CD14-positive monocyte (primary cell): ENCODE measurements at regions not wholly inside any gene's neighbourhood (a gene's known extent, or its start where the extent isn't known, plus 50 kb on each side); places are given as distances from the start of the nearest gene placed in this dataset.

Source experiments
- DNase-seq, 3 donors: peaks; one replicate each; pipeline ENCODE4 v3.0.0-alpha.2; 2011 to 2022
- H2AFZ ChIP-seq: 2 replicates; pipeline ENCODE4 v1.6.0; 2012; ENCODE audit warnings: mild to moderate bottlenecking, low read depth, low read length, inconsistent platforms; ENCODE audit not compliant: insufficient read depth, poor library complexity, severe bottlenecking
- H3K27ac ChIP-seq, 2 donors: 1 replicate in 1 of 2; 2 replicates in 1 of 2; pipeline ENCODE4 v1.5.1; 2012 to 2013; ENCODE audit warnings: low read length in 2 of 2, control low read depth in 1 of 2, inconsistent platforms in 1 of 2, low read depth in 1 of 2, mild to moderate bottlenecking in 1 of 2
- H3K27me3 ChIP-seq, 2 donors: one replicate each; pipeline versions ENCODE4 v1.6.0 to v1.6.1; 2011 to 2013; ENCODE audit warnings: low read length in 2 of 2; ENCODE audit not compliant: control insufficient read depth in 2 of 2, insufficient read depth in 2 of 2
- H3K36me3 ChIP-seq, 2 donors: replicated peaks in 1 of 2; 1 replicate in 1 of 2; 2 replicates in 1 of 2; pipeline versions ENCODE4 v1.5.1 to v1.6.1; 2012 to 2013; ENCODE audit warnings: low read length in 2 of 2, control low read depth in 1 of 2, inconsistent platforms in 1 of 2, mild to moderate bottlenecking in 1 of 2; ENCODE audit not compliant: insufficient read depth in 2 of 2, control insufficient read depth in 1 of 2
- H3K4me1 ChIP-seq, 2 donors: 1 replicate in 1 of 2; 2 replicates in 1 of 2; pipeline versions ENCODE4 v1.5.1 to v1.6.1; 2012 to 2013; ENCODE audit warnings: low read length in 2 of 2, control low read depth in 1 of 2, inconsistent platforms in 1 of 2, mild to moderate bottlenecking in 1 of 2, moderate library complexity in 1 of 2; ENCODE audit not compliant: insufficient read depth in 2 of 2, control insufficient read depth in 1 of 2
- H3K4me2 ChIP-seq: replicated peaks from 2 replicates; pipeline ENCODE3; 2012; ENCODE audit warnings: low read length, moderate library complexity, mild to moderate bottlenecking; ENCODE audit not compliant: poor library complexity, severe bottlenecking; ENCODE audit errors: extremely low read depth
- H3K4me3 ChIP-seq, 3 experiments: fragments of 200-600 bp in 1 of 3; sonication (generic) in 1 of 3; replicated peaks in 1 of 3; 1 replicate in 2 of 3; 2 replicates in 1 of 3; pipeline ENCODE4 v1.5.1; 2011 to 2013; ENCODE audit warnings: low read length in 3 of 3, mild to moderate bottlenecking in 3 of 3, control low read depth in 2 of 3, low read depth in 2 of 3, inconsistent platforms in 1 of 3, moderate library complexity in 1 of 3
- H3K79me2 ChIP-seq: 2 replicates; pipeline ENCODE4 v1.6.0; 2012; ENCODE audit warnings: mild to moderate bottlenecking, control low read depth, inconsistent platforms, low read length, moderate library complexity; ENCODE audit not compliant: insufficient read depth
- H3K9ac ChIP-seq: 2 replicates; pipeline ENCODE4 v1.6.0; 2017; ENCODE audit warnings: low read length, mild to moderate bottlenecking; ENCODE audit not compliant: insufficient read depth, poor library complexity, severe bottlenecking
- H3K9me3 ChIP-seq, 2 donors: replicated peaks in 1 of 2; 1 replicate in 1 of 2; 2 replicates in 1 of 2; pipeline versions ENCODE4 v1.5.1 to v1.6.1; 2012 to 2013; ENCODE audit warnings: low read length in 2 of 2, control low read depth in 1 of 2; ENCODE audit not compliant: control insufficient read depth in 1 of 2, insufficient read depth in 1 of 2
- H4K20me1 ChIP-seq: 2 replicates; pipeline ENCODE4 v1.6.0; 2012; ENCODE audit warnings: mild to moderate bottlenecking, low read length, control low read depth, moderate library complexity; ENCODE audit not compliant: insufficient read depth
- H3K27ac Mint-ChIP-seq, 7 donors: one replicate each; pipeline ENCODE4 v1.8.0; 2020; ENCODE audit warnings: mild to moderate bottlenecking in 7 of 7, mixed read lengths in 7 of 7, moderate library complexity in 6 of 7, inconsistent platforms in 2 of 7
- H3K27me3 Mint-ChIP-seq, 3 donors: one replicate each; pipeline ENCODE4 v1.8.0; 2021 to 2022; ENCODE audit warnings: low read depth in 3 of 3, mild to moderate bottlenecking in 3 of 3, mixed read lengths in 3 of 3, moderate library complexity in 3 of 3, inconsistent platforms in 1 of 3
- H3K36me3 Mint-ChIP-seq, 2 donors: one replicate each; pipeline ENCODE4 v1.8.0; 2020; ENCODE audit warnings: mixed read lengths in 2 of 2, inconsistent platforms in 1 of 2, mild to moderate bottlenecking in 1 of 2
- H3K4me1 Mint-ChIP-seq: one replicate; pipeline ENCODE4 v1.8.0; 2020; ENCODE audit warnings: mild to moderate bottlenecking, mixed read lengths
- H3K4me3 Mint-ChIP-seq, 2 donors: one replicate each; pipeline ENCODE4 v1.8.0; 2020; ENCODE audit warnings: mild to moderate bottlenecking in 2 of 2, mixed read lengths in 2 of 2, moderate library complexity in 1 of 2
- H3K9me3 Mint-ChIP-seq, 7 donors: one replicate each; pipeline ENCODE4 v1.8.0; 2020 to 2022; ENCODE audit warnings: mixed read lengths in 7 of 7, mild to moderate bottlenecking in 6 of 7, moderate library complexity in 6 of 7, inconsistent platforms in 2 of 7
- WGBS: methylation state at CpG from one replicate; pipeline ENCODE4 v1.1.5; 2013; ENCODE audit warnings: missing lambda C conversion rate; ENCODE audit not compliant: insufficient coverage; 5-methylcytosine and 5-hydroxymethylcytosine counted together
- intact Hi-C, 2 donors: fragments of 100-400 bp; cut with micrococcal nuclease; formaldehyde crosslinking; loops; one replicate each; pipeline versions ENCODE4 v1.15.0 to v1.15.1; 2023
- TF ChIP-seq, protein P1 (sequence below): fragments of 200-600 bp; IDR thresholded peaks from one replicate; pipeline ENCODE4 v1.8.0; 2022; ENCODE audit warnings: antibody characterized with exemption, mild to moderate bottlenecking

DNA sequence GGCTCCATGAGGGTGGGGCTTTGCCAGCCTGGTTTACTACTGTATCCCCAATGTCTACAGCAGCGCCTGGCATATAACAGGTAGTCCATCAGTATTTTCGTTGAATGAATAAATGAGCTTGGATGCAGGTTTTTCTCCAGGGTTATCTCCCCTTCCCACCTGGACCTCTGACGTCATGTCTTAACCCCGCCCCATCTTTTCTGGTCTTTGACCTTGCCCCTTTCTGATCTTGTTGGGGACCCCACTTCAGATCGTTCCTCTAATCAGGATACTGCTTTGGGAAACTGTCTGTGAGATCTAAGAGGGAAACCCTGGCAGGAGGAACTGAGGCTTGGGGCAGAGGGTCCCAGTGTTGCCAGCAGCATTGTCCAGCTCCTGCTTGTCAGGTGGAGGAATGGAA, 68.8 kb upstream of the GCSH start:
- H3K27me3 ChIP-seq: no peaks in the 10 kb centered on the region
- H3K9me3 ChIP-seq: no peaks in the 10 kb centered on the region
- Mint-ChIP-seq H3K4me1 (no peaks in the 10 kb centered on the region), H3K27ac (no peak overlapping the region), H3K9me3 (peaks cover 0 to 11% (median 0%) of the 10 kb centered on the region in 7 donors), H3K4me3 (no peak overlapping the region), H3K36me3 (no peaks in the 10 kb centered on the region), H3K27me3 (peaks cover 4 to 6% (median 5%) of the 10 kb centered on the region in 3 donors)
- no peak overlapping the region for H3K4me2 ChIP-seq
- no peaks in the 10 kb centered on the region for H3K4me1 ChIP-seq
- no peaks in the 10 kb centered on the region for H3K79me2 ChIP-seq
- intact Hi-C loops: no loop called here
- no peaks in the 10 kb centered on the region for H3K36me3 ChIP-seq
- 88% methylated on average over 3 of the region's 5 CpGs for WGBS
- TF ChIP-seq, protein P1, sequence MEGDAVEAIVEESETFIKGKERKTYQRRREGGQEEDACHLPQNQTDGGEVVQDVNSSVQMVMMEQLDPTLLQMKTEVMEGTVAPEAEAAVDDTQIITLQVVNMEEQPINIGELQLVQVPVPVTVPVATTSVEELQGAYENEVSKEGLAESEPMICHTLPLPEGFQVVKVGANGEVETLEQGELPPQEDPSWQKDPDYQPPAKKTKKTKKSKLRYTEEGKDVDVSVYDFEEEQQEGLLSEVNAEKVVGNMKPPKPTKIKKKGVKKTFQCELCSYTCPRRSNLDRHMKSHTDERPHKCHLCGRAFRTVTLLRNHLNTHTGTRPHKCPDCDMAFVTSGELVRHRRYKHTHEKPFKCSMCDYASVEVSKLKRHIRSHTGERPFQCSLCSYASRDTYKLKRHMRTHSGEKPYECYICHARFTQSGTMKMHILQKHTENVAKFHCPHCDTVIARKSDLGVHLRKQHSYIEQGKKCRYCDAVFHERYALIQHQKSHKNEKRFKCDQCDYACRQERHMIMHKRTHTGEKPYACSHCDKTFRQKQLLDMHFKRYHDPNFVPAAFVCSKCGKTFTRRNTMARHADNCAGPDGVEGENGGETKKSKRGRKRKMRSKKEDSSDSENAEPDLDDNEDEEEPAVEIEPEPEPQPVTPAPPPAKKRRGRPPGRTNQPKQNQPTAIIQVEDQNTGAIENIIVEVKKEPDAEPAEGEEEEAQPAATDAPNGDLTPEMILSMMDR: no peak
- no peak overlapping the region for H3K27ac ChIP-seq
- no peaks in the 10 kb centered on the region for H4K20me1 ChIP-seq
- no peak overlapping the region for H2AFZ ChIP-seq
- no peak overlapping the region for H3K4me3 ChIP-seq
- H3K9ac ChIP-seq: no peak overlapping the region
- no peak for DNase-seq

DNA sequence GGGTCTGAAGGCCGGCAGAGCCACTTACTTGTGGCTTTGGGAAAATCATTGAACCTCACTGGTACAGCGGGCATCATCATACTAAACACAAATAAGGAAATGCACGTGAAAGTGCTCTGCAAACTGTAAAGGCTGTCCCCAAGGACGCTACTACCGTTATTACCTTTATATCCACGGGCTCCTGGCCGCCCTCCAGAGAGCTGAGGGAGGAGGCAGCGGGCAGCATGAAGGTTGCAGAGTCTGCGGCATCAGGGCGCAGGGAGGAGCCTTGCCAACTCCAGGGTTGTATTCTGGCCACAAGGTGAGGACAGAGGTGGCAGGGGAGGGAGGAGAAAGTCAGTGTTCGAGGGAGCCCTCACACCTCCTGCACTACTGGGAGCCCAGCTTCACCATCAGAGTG, 68.3 kb upstream of the GCSH start:
- no peak overlapping the region for H3K4me3 ChIP-seq
- TF ChIP-seq, protein P1: no peak
- peak overlapping the region in 1 of 7 donors; percentile 7 for H3K27ac Mint-ChIP-seq
- no peaks in the 10 kb centered on the region for H3K36me3 Mint-ChIP-seq
- peaks cover 0 to 11% (median 0%) of the 10 kb centered on the region in 7 donors for H3K9me3 Mint-ChIP-seq
- H3K4me2 ChIP-seq: no peak overlapping the region
- no peaks in the 10 kb centered on the region for H4K20me1 ChIP-seq
- intact Hi-C loops: no loop called here
- peak overlapping the region in 1 of 2 donors; percentile 39 for H3K4me3 Mint-ChIP-seq
- DNase-seq: no peak
- no peaks in the 10 kb centered on the region for H3K79me2 ChIP-seq
- no peaks in the 10 kb centered on the region for H3K36me3 ChIP-seq
- WGBS: 88% methylated on average over 8 of the region's 11 CpGs
- no peak overlapping the region for H2AFZ ChIP-seq
- H3K27me3 ChIP-seq: no peaks in the 10 kb centered on the region
- no peaks in the 10 kb centered on the region for H3K4me1 ChIP-seq
- H3K4me1 Mint-ChIP-seq: no peaks in the 10 kb centered on the region
- H3K9me3 ChIP-seq: no peaks in the 10 kb centered on the region
- no peak overlapping the region for H3K27ac ChIP-seq
- no peak overlapping the region for H3K9ac ChIP-seq
- peaks cover 4 to 5% (median 4%) of the 10 kb centered on the region in 3 donors for H3K27me3 Mint-ChIP-seq
